ENCODE measurements at regions not wholly inside any gene's neighbourhood (a gene's known extent, or its start where the extent isn't known, plus 50 kb on each side); places are given as distances from the start of the nearest gene placed in this dataset.

- TF ChIP-seq CTCF (optimal IDR thresholded peaks at IDR 0.05 in 1 of 3, IDR thresholded peaks at IDR 0.05 in 1 of 3, conservative IDR thresholded peaks at IDR 0.05 in 1 of 3; ENCODE audit: extremely low read depth in 1 of 3, insufficient read depth in 2 of 3, low read length in 3 of 3) (no peak), EZH2 (IDR thresholded peaks at IDR 0.05; ENCODE audit: low read length) (no peak)
Measured at GRCh38 chr7:19617901-19618300, 90.9 kb downstream of the POLR1F start.
